ENCODE measurements at regions not wholly inside any gene's neighbourhood (a gene's known extent, or its start where the extent isn't known, plus 50 kb on each side); places are given as distances from the start of the nearest gene placed in this dataset.
A peak's percentile ranks its signal among the peaks of the same experiment; 100 is the strongest.
"Not testable (repeated sequence)": the region's sequence is repeated elsewhere in the genome, so short reads cannot be mapped to it uniquely, and the experiment has no call there.

DNA sequence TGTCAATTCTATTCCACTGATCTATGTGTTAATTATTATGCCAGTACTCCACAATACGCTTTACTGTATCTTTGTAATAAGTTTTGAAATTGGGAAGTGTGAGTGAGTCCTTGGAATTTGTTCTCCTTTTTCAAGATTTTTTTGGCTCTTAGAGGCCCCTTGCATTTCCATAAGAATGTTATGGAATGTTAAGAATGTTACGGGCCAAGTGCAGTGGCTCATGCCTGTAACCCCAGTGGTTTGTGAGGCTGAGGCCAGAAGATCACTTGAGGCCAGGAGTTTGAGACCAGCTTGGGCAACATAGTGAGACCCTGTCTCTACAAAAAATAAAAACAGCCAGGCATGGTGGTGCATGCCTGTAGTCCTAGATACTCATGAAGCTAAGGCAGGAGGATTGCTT, 167.6 kb upstream of the CXorf66 start:
- TF ChIP-seq, protein P1, sequence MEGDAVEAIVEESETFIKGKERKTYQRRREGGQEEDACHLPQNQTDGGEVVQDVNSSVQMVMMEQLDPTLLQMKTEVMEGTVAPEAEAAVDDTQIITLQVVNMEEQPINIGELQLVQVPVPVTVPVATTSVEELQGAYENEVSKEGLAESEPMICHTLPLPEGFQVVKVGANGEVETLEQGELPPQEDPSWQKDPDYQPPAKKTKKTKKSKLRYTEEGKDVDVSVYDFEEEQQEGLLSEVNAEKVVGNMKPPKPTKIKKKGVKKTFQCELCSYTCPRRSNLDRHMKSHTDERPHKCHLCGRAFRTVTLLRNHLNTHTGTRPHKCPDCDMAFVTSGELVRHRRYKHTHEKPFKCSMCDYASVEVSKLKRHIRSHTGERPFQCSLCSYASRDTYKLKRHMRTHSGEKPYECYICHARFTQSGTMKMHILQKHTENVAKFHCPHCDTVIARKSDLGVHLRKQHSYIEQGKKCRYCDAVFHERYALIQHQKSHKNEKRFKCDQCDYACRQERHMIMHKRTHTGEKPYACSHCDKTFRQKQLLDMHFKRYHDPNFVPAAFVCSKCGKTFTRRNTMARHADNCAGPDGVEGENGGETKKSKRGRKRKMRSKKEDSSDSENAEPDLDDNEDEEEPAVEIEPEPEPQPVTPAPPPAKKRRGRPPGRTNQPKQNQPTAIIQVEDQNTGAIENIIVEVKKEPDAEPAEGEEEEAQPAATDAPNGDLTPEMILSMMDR (IDR thresholded peaks at IDR 0.05; ENCODE audit: low read depth, low read length), result no peak
- DNase-seq, result no peak
- H3K27me3 ChIP-seq (ENCODE audit: insufficient read depth, low read depth, severe bottlenecking), result peaks cover 21% of the 10 kb centered on the region
- no peaks in the 10 kb centered on the region for H3K9me3 ChIP-seq (ENCODE audit: severe bottlenecking)
- H3K27ac ChIP-seq, result no peak overlapping the region
- no peaks in the 10 kb centered on the region for H3K36me3 ChIP-seq
- no peak overlapping the region for H3K4me3 ChIP-seq (ENCODE audit: low read depth, low read length)

DNA sequence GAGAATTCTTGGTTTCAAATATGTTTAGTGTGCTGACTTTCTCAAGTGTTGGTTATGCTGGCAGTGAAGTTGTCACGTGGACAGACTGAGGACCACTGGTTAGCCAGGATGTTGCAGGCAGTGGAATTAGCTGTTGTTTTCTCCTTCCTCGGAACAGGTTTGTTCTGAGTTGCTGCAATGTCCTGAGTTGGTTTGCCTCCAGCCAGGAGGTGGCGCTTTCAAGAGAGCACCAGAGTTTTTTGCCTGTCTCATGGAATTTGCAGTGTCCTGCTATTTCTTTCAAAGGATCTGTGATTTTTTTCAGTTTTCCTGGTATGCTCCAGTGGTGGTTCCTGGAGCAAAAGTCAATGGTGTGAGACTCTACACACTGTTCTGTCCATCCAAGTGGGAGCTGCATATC, 158.1 kb upstream of the CXorf66 start:
- DNase-seq, result no peak
- H3K9me3 ChIP-seq (ENCODE audit: severe bottlenecking), result no peaks in the 10 kb centered on the region
- no peaks in the 10 kb centered on the region for H3K36me3 ChIP-seq
- peaks cover 19% of the 10 kb centered on the region for H3K27me3 ChIP-seq (ENCODE audit: insufficient read depth, low read depth, severe bottlenecking)
- no peak overlapping the region for H3K27ac ChIP-seq
- TF ChIP-seq, protein P1 (IDR thresholded peaks at IDR 0.05; ENCODE audit: low read depth, low read length), result peak; percentile 32
- H3K4me3 ChIP-seq (ENCODE audit: low read depth, low read length), result no peak overlapping the region

DNA sequence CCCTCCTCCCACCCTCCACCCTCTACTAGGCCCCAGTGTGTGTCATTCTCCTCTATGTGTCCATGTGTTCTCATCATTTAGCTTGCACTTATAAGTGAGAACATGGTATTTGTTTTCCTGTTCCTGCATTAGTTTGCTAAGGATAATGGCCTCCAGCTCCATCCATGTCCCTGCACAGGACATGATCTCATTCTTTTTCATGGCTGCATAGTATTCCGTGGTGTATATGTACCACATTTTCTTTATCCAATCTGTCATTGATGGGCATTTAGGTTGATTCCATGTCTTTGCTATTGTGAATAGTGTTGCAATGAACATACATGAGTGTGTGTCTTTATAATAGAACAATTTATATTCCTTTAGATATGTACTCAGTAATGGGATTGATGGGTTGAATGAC, 148.7 kb upstream of the CXorf66 start:
- H3K36me3 ChIP-seq, H3K27ac ChIP-seq: not testable (repeated sequence)

DNA sequence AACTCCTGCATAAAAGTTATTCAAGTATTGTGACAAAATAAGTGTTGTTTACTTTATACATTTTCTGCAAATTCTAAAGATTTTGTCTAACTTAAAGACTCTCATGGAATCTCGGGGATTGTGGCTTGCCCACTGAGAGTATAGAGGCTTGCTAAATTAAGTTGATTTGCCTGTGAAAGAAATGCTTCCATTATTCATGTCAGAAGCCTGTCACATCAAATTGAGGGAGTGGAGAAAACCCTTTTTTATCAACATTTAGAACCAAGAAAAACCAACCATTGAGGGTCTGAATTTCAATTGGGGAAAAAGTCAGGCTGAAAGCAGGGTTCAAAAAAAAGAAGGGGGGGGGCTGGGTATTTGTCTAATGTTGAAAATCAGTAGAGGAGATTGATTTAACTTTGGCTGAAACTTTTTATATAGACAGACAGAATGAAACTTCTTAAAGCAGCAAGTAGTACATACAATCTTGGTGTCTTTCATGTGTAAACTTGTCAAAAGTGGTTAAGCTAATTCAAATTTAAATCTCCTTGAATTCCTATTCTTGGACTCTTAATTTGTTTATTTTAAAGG, 144.8 kb upstream of the CXorf66 start:
- Histone ChIP-seq H3K27ac (no peak overlapping the region), H3K4me3 (ENCODE audit: low read depth, low read length) (no peak overlapping the region), H3K9me3 (ENCODE audit: severe bottlenecking) (no peaks in the 10 kb centered on the region), H3K27me3 (ENCODE audit: insufficient read depth, low read depth, severe bottlenecking) (peaks cover 31% of the 10 kb centered on the region), H3K36me3 (no peaks in the 10 kb centered on the region)
- no peak for DNase-seq
- TF ChIP-seq, protein P1 (IDR thresholded peaks at IDR 0.05; ENCODE audit: low read depth, low read length), result no peak

More for the DNA sequence above, 148.7 kb upstream of the CXorf66 start:
- H3K4me3 ChIP-seq (ENCODE audit: low read depth, low read length); H3K9me3 ChIP-seq (ENCODE audit: severe bottlenecking); DNase-seq: not testable (repeated sequence)
- H3K27me3 ChIP-seq (ENCODE audit: insufficient read depth, low read depth, severe bottlenecking), result peaks cover 21% of the 10 kb centered on the region

DNA sequence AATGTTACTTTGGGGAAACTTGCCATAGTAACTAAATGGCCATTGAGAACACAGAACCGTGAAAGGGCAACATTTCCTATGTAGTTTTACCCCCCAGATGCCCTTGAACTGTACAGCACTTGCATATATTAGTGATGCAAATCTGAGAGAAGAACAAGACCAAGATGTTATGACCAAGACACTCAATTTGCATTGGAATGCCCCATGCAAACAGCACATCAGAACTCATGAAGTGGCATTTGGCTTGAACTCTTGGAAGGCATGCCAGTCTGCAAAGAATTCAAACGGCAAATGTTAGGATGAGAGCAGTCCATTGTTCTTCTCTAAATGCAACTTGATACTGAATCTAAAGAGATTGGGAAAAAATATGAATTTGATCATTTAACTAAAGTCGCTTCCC, 139.4 kb upstream of the CXorf66 start:
- Histone ChIP-seq H3K27me3 (ENCODE audit: insufficient read depth, low read depth, severe bottlenecking) (peaks cover 43% of the 10 kb centered on the region), H3K36me3 (no peaks in the 10 kb centered on the region), H3K4me3 (ENCODE audit: low read depth, low read length) (no peak overlapping the region), H3K9me3 (ENCODE audit: severe bottlenecking) (no peaks in the 10 kb centered on the region), H3K27ac (no peak overlapping the region)
- TF ChIP-seq, protein P1 (IDR thresholded peaks at IDR 0.05; ENCODE audit: low read depth, low read length), result no peak
- no peak for DNase-seq

DNA sequence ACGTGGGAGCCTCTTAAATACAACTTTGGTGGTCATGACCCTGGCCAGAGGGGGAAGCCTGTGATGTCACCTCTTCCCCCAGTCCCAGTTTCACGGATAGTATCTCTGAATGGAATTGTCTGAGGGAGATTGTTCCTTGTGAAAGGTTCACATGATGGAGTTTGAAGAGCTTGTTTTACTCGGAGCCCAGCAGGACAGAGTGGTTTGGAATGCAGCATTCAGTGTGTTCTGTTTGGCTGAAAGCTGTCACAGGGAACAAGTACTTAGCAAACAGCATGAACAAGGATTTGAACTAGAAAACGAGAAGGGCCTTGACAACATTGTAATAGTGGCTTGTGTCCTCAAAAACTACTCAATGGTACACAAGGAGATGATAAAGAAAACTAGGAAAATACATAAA, 133.9 kb upstream of the CXorf66 start:
- no peak overlapping the region for H3K27ac ChIP-seq
- no peak overlapping the region for H3K4me3 ChIP-seq (ENCODE audit: low read depth, low read length)
- no peaks in the 10 kb centered on the region for H3K9me3 ChIP-seq (ENCODE audit: severe bottlenecking)
- TF ChIP-seq, protein P1 (IDR thresholded peaks at IDR 0.05; ENCODE audit: low read depth, low read length), result no peak
- no peaks in the 10 kb centered on the region for H3K36me3 ChIP-seq
- DNase-seq, result no peak
- H3K27me3 ChIP-seq (ENCODE audit: insufficient read depth, low read depth, severe bottlenecking), result peaks cover 55% of the 10 kb centered on the region

Data from WERI-Rb-1 (cell line).